Heart left ventricle (tissue), 13 donors: ENCODE measurements at regions not wholly inside any gene's neighbourhood (a gene's known extent, or its start where the extent isn't known, plus 50 kb on each side); places are given as distances from the start of the nearest gene placed in this dataset.

Experiments used
- POLR2A ChIP-seq, 2 donors: fragments of 450-650 bp; IDR thresholded peaks; one replicate each; pipeline ENCODE4 v1.6.1; 2017; ENCODE audit warnings: antibody characterized with exemption in 2 of 2, mild to moderate bottlenecking in 2 of 2, moderate library complexity in 2 of 2
- TF ChIP-seq, protein P1 (sequence below), 12 donors: fragments of 200-600 bp; sonication (generic) in 4 of 12; IDR thresholded peaks; one replicate each; pipeline versions ENCODE4 v1.5.0 to v1.8.0; 2018 to 2022; ENCODE audit warnings: antibody characterized with exemption in 12 of 12, mild to moderate bottlenecking in 5 of 12
- donor health status: ischemic (EF 13 %, LVEDD 7.1; RV severe dilation, severe dysfunction).
- donor health status: DM: no; HTN: yes; CAD: no.
- donor health status: DM: no; HTN: no; CAD: no.
- donor health status: ischemic (EF 25% LVEDD 6.9; RV normal size, moderate dysfunction).
- donor health status: ischemic (EF 25% LVEDD 5.7; RV mildly dilated, moderate dysfunction).
- donor health status: ischemic (EF 35%, LVEDD 5.7; RV mildly dilated, moderate dysfunction).
- donor health status: nonischemic (EF 11% LVEDD 7.7; RV severe dilation, severe dysfunction).
- donor health status: DM: yes; HTN: yes; CAD: no.
- donor health status: PGD.
- donor health status: ischemic (EF 29% LVEDD 5.4; RV normal size, mild dysfunction).
- donor health status: nonischemic (EF 23%, LVEDD 6.1; RV moderate dilation, normal function).

DNA sequence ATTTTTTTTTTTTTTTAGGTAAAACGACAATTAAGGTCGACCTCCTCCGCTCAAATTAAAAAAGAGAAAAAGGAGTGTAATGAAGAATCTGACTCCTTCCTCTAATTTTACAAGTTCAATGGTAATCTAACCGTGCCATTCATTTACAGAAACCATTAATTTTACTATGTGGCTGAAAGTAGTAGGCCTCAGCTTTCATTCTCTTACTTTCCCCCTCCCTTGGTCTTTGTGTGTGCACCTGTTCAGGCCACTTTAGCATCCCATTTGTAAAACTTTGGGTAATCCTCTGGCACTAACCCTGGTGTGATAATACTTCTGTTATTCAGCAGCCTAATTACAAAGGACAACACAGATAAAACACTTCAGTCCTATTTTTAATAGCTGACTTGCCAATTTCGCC is 128.1 kb downstream of the ASCL1 start:
- TF ChIP-seq, protein P1, sequence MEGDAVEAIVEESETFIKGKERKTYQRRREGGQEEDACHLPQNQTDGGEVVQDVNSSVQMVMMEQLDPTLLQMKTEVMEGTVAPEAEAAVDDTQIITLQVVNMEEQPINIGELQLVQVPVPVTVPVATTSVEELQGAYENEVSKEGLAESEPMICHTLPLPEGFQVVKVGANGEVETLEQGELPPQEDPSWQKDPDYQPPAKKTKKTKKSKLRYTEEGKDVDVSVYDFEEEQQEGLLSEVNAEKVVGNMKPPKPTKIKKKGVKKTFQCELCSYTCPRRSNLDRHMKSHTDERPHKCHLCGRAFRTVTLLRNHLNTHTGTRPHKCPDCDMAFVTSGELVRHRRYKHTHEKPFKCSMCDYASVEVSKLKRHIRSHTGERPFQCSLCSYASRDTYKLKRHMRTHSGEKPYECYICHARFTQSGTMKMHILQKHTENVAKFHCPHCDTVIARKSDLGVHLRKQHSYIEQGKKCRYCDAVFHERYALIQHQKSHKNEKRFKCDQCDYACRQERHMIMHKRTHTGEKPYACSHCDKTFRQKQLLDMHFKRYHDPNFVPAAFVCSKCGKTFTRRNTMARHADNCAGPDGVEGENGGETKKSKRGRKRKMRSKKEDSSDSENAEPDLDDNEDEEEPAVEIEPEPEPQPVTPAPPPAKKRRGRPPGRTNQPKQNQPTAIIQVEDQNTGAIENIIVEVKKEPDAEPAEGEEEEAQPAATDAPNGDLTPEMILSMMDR (IDR thresholded peaks at IDR 0.05), result no peak
- no peak for TF ChIP-seq POLR2A (IDR thresholded peaks at IDR 0.05)
